H1 (cell line): ENCODE measurements at regions not wholly inside any gene's neighbourhood (a gene's known extent, or its start where the extent isn't known, plus 50 kb on each side); places are given as distances from the start of the nearest gene placed in this dataset.

Experiments
- CTCF ChIA-PET: fragments of 300-600 bp; sonication (Branson Sonifier 250); formaldehyde crosslinking; loops from one replicate; lab custom pipeline; 2021; ENCODE audit not compliant: partially characterized antibody; lab: Charles Lee
- POLR2A ChIA-PET: fragments of 300-600 bp; sonication (Branson Sonifier 250); formaldehyde crosslinking; loops from one replicate; lab custom pipeline; 2021; ENCODE audit warnings: inconsistent platforms; ENCODE audit not compliant: partially characterized antibody; lab: Charles Lee
- DNase-seq, 2 experiments: peaks; one replicate each; pipeline versions ENCODE4 v3.0.0 to v3.0.0-alpha.2; 2010 to 2022; ENCODE audit warnings: low spot score in 2 of 2, low read depth in 1 of 2, mixed read lengths in 1 of 2
- FAIRE-seq: peaks from 2 replicates; lab custom pipeline; 2011; peaks lifted over from hg19 to GRCh38; lab: Jason Lieb, UNC
- H2AFZ ChIP-seq: 2 replicates; pipeline ENCODE4 v1.8.1; 2012; ENCODE audit warnings: low read length, inconsistent platforms
- H2AK5ac ChIP-seq: 2 replicates; pipeline ENCODE4 v1.6.1; 2013; ENCODE audit warnings: low read depth, low read length
- H2BK120ac ChIP-seq: replicated peaks from 2 replicates; pipeline ENCODE3; 2013; ENCODE audit warnings: low read depth, low read length, inconsistent platforms
- H2BK12ac ChIP-seq: 2 replicates; pipeline ENCODE4 v1.6.1; 2013; ENCODE audit warnings: low read depth, low read length
- H2BK15ac ChIP-seq: 2 replicates; pipeline ENCODE4 v1.6.1; 2013; ENCODE audit warnings: low read length
- H2BK20ac ChIP-seq: 2 replicates; pipeline ENCODE4 v1.6.1; 2013; ENCODE audit warnings: low read length
- H2BK5ac ChIP-seq: 2 replicates; pipeline ENCODE4 v1.6.1; 2013; ENCODE audit warnings: low read depth, low read length
- H3K14ac ChIP-seq: 2 replicates; pipeline ENCODE4 v1.6.1; 2013; ENCODE audit warnings: inconsistent platforms; ENCODE audit not compliant: insufficient read length
- H3K18ac ChIP-seq: 2 replicates; pipeline ENCODE4 v1.6.1; 2013; ENCODE audit warnings: low read length; ENCODE audit errors: extremely low read depth
- H3K23ac ChIP-seq: 2 replicates; pipeline ENCODE4 v1.6.1; 2013; ENCODE audit warnings: inconsistent platforms; ENCODE audit not compliant: insufficient read length
- H3K23me2 ChIP-seq: 2 replicates; pipeline ENCODE4 v1.6.1; 2013; ENCODE audit warnings: low read depth, low read length
- H3K27ac ChIP-seq: 2 replicates; pipeline ENCODE4 v1.6.1; 2011; ENCODE audit warnings: low read depth, low read length, inconsistent platforms
- H3K27me3 ChIP-seq, 4 experiments: replicated peaks in 1 of 4; 1 replicate in 1 of 4; 2 replicates in 3 of 4; pipeline versions ENCODE4 v1.6.1 to v1.8.1; 2011 to 2013; ENCODE audit warnings: low read length in 3 of 4, mild to moderate bottlenecking in 3 of 4, inconsistent platforms in 2 of 4, mixed read lengths in 2 of 4, moderate library complexity in 1 of 4; ENCODE audit not compliant: control insufficient read depth in 3 of 4, insufficient read depth in 3 of 4; ENCODE audit errors: extremely low read depth in 1 of 4
- H3K36me3 ChIP-seq, 4 experiments: 2 replicates each; pipeline versions ENCODE4 v1.6.1 to v1.8.1; 2011 to 2013; ENCODE audit warnings: mild to moderate bottlenecking in 4 of 4, low read length in 3 of 4, moderate library complexity in 2 of 4, control low read depth in 1 of 4, inconsistent platforms in 1 of 4; ENCODE audit not compliant: insufficient read depth in 4 of 4, control insufficient read depth in 2 of 4
- H3K4ac ChIP-seq: replicated peaks from 2 replicates; pipeline ENCODE3; 2013; ENCODE audit warnings: low read length, low read depth, mixed read lengths, inconsistent platforms; ENCODE audit not compliant: insufficient read length
- H3K4me1 ChIP-seq, 4 experiments: replicated peaks in 1 of 4; 1 replicate in 1 of 4; 2 replicates in 3 of 4; pipeline versions ENCODE4 v1.6.1 to v1.8.1; 2011 to 2013; ENCODE audit warnings: low read length in 3 of 4, inconsistent platforms in 2 of 4, mixed read lengths in 1 of 4; ENCODE audit not compliant: insufficient read depth in 4 of 4, control insufficient read depth in 3 of 4
- H3K4me2 ChIP-seq, 2 experiments: 2 replicates each; pipeline versions ENCODE4 v1.6.1 to v1.8.1; 2011 to 2013; ENCODE audit warnings: low read depth in 2 of 2, low read length in 2 of 2, control low read depth in 1 of 2, inconsistent platforms in 1 of 2, mild to moderate bottlenecking in 1 of 2; ENCODE audit not compliant: insufficient read depth in 1 of 2
- H3K4me3 ChIP-seq, 4 experiments: fragments of 200-600, 300-600 bp in 1 of 4; sonication (generic), shearing (Covaris generic), sonication (Bioruptor Twin) in 1 of 4; 2 replicates each; pipeline versions ENCODE4 v1.5.1 to v1.8.1; 2011 to 2016; ENCODE audit warnings: low read length in 4 of 4, low read depth in 3 of 4, control low read depth in 2 of 4, inconsistent platforms in 2 of 4, mild to moderate bottlenecking in 2 of 4, mixed read lengths in 1 of 4, moderate library complexity in 1 of 4; ENCODE audit not compliant: insufficient read depth in 2 of 4; ENCODE audit errors: extremely low read depth in 1 of 4
- H3K56ac ChIP-seq: replicated peaks from 2 replicates; pipeline ENCODE3; 2013; ENCODE audit warnings: low read depth, mild to moderate bottlenecking, mixed read lengths, low read length, inconsistent platforms; ENCODE audit not compliant: insufficient read length
- H3K79me1 ChIP-seq: 2 replicates; pipeline ENCODE4 v1.6.1; 2013; ENCODE audit warnings: low read depth, low read length, control low read depth
- H3K79me2 ChIP-seq, 2 experiments: 2 replicates each; pipeline versions ENCODE4 v1.6.1 to v1.8.1; 2012 to 2013; ENCODE audit warnings: low read length in 2 of 2, mild to moderate bottlenecking in 2 of 2, inconsistent platforms in 1 of 2; ENCODE audit not compliant: insufficient read depth in 2 of 2, control insufficient read depth in 1 of 2
- H3K9ac ChIP-seq, 4 experiments: replicated peaks in 1 of 4; 1 replicate in 1 of 4; 2 replicates in 3 of 4; pipeline versions ENCODE4 v1.6.1 to v1.8.1; 2011 to 2013; ENCODE audit warnings: low read depth in 3 of 4, low read length in 3 of 4, control low read depth in 2 of 4, mild to moderate bottlenecking in 2 of 4, moderate library complexity in 2 of 4, inconsistent platforms in 1 of 4; ENCODE audit errors: extremely low read depth in 1 of 4
- H3K9me3 ChIP-seq, 2 experiments: 2 replicates each; pipeline versions ENCODE4 v1.6.1 to v1.8.1; 2012 to 2013; ENCODE audit warnings: mild to moderate bottlenecking in 2 of 2, moderate library complexity in 2 of 2, control low read depth in 1 of 2, inconsistent platforms in 1 of 2, low read depth in 1 of 2, low read length in 1 of 2, mixed read lengths in 1 of 2; ENCODE audit not compliant: insufficient read depth in 2 of 2
- H4K20me1 ChIP-seq, 2 experiments: replicated peaks in 1 of 2; 2 replicates each; pipeline versions ENCODE3 to v1.8.1; 2011 to 2013; ENCODE audit warnings: inconsistent platforms in 2 of 2, low read length in 2 of 2, mild to moderate bottlenecking in 1 of 2; ENCODE audit not compliant: insufficient read depth in 2 of 2, control insufficient read depth in 1 of 2
- H4K5ac ChIP-seq: 2 replicates; pipeline ENCODE4 v1.6.1; 2013; ENCODE audit warnings: low read length, low read depth, mixed read lengths, inconsistent platforms; ENCODE audit not compliant: insufficient read length
- H4K8ac ChIP-seq: 2 replicates; pipeline ENCODE4 v1.8.0; 2013; ENCODE audit warnings: mild to moderate bottlenecking, moderate library complexity, low read length, inconsistent platforms; ENCODE audit not compliant: insufficient read depth; ENCODE audit errors: extremely low read depth
- H4K91ac ChIP-seq: replicated peaks from 2 replicates; pipeline ENCODE3; 2013; ENCODE audit warnings: low read length, mixed read lengths, inconsistent platforms; ENCODE audit not compliant: insufficient read length
- CREB1 ChIP-seq: IDR thresholded peaks from 2 replicates; pipeline ENCODE4 v1.6.1; 2012; ENCODE audit warnings: inconsistent platforms
- EZH2 ChIP-seq: fragments of 200-600 bp; sonication (generic); IDR thresholded peaks from 2 replicates; pipeline ENCODE4 v1.7.1; 2012; ENCODE audit warnings: low read depth, mild to moderate bottlenecking, moderate library complexity, low read length, inconsistent platforms; ENCODE audit not compliant: severe bottlenecking
- HDAC2 ChIP-seq, 2 experiments: fragments of 300-600 bp in 1 of 2; sonication (generic) in 1 of 2; IDR thresholded peaks; 2 replicates each; pipeline ENCODE4 v1.6.1; 2011 to 2012; ENCODE audit warnings: low read depth in 2 of 2, low read length in 2 of 2, mild to moderate bottlenecking in 2 of 2, moderate library complexity in 2 of 2, borderline replicate concordance in 1 of 2, inconsistent platforms in 1 of 2
- SIRT6 ChIP-seq: IDR thresholded peaks from one replicate; pipeline ENCODE4 v1.7.1; 2012; ENCODE audit warnings: low read length, inconsistent platforms
- SP4 ChIP-seq: IDR thresholded peaks from 2 replicates; pipeline ENCODE4 v1.6.1; 2012; ENCODE audit warnings: low read length, inconsistent platforms
- WGBS, 2 experiments: shearing (Covaris generic) in 1 of 2; methylation state at CpG; one replicate each; pipeline versions ENCODE4 v1.1.6 to v1.1.7; 2013 to 2015; ENCODE audit warnings: low lambda C conversion rate in 2 of 2, mixed read lengths in 2 of 2, inconsistent platforms in 1 of 2, low coverage in 1 of 2, missing lambda C conversion rate in 1 of 2; ENCODE audit not compliant: insufficient replicate concordance in 2 of 2, insufficient coverage in 1 of 2, insufficient read length in 1 of 2; ENCODE audit errors: extremely low coverage in 1 of 2, missing lambda C conversion rate in 1 of 2; 5-methylcytosine and 5-hydroxymethylcytosine counted together

- Histone ChIP-seq H3K27ac (no peak overlapping the region), H3K79me1 (no peaks in the 10 kb centered on the region), H4K8ac (peak overlapping the region; percentile 68), H4K91ac (no peak overlapping the region), H3K4me3 (no peak overlapping the region), H3K14ac (no peak overlapping the region), H3K9ac (no peak overlapping the region), H3K23me2 (no peaks in the 10 kb centered on the region), H4K5ac (no peak overlapping the region), H2BK20ac (no peak overlapping the region), H4K20me1 (no peaks in the 10 kb centered on the region), H3K27me3 (no peaks in the 10 kb centered on the region), H3K23ac (no peak overlapping the region), H3K4me2 (no peak overlapping the region), H2BK120ac (no peak overlapping the region), H3K36me3 (no peaks in the 10 kb centered on the region), H2BK12ac (no peak overlapping the region), H2BK15ac (no peak overlapping the region), H2AFZ (peak overlapping the region; percentile 97), H3K4ac (no peak overlapping the region), H2BK5ac (no peak overlapping the region), H3K79me2 (no peaks in the 10 kb centered on the region), H3K18ac (no peak overlapping the region), H2AK5ac (no peak overlapping the region), H3K56ac (no peak overlapping the region), H3K9me3 (no peaks in the 10 kb centered on the region), H3K4me1 (peaks cover 0 to 6% (median 2%) of the 10 kb centered on the region in 4 experiments; a peak in 3 of 7 replicates)
- TF ChIP-seq CREB1 (no peak), HDAC2 (IDR thresholded peaks at IDR 0.05; ENCODE audit: borderline replicate concordance in 1 of 2, low read depth in 2 of 2, low read length in 2 of 2) (no peak), EZH2 (no peak), SP4 (no peak), SIRT6 (no peak)
- POLR2A ChIA-PET = no interaction called here
- WGBS, 2 experiments = 88% methylated on average over 5 of the region's 5 CpGs; no CpG with 5 or more reads in 1 of the 2 experiments
- FAIRE-seq = no peak
- DNase-seq = no peak
- CTCF ChIA-PET = no interaction called here
Measured at GRCh38 chr6:8315154-8315553, 120.2 kb downstream of the SLC35B3 start.
